ENCODE measurements at regions not wholly inside any gene's neighbourhood (a gene's known extent, or its start where the extent isn't known, plus 50 kb on each side); places are given as distances from the start of the nearest gene placed in this dataset.
A peak's percentile ranks its signal among the peaks of the same experiment; 100 is the strongest.

GRCh38 chr5:68352166-68352565, 136.6 kb downstream of the PIK3R1 start:
- peaks cover 7% of the 10 kb centered on the region for H3K9me3 Mint-ChIP-seq
- DNase-seq, result no peak
- no peaks in the 10 kb centered on the region for H3K4me1 Mint-ChIP-seq (ENCODE audit: low read depth)
- H3K27me3 Mint-ChIP-seq, result no peaks in the 10 kb centered on the region
- H3K27ac Mint-ChIP-seq, result no peak overlapping the region
- H3K4me3 Mint-ChIP-seq, result no peak overlapping the region
- no peaks in the 10 kb centered on the region for H3K36me3 Mint-ChIP-seq (ENCODE audit: low read depth)

- no peaks in the 10 kb centered on the region for H3K9me3 Mint-ChIP-seq
- no peaks in the 10 kb centered on the region for H3K4me1 Mint-ChIP-seq (ENCODE audit: low read depth)
- H3K36me3 Mint-ChIP-seq (ENCODE audit: low read depth), result no peaks in the 10 kb centered on the region
- H3K27me3 Mint-ChIP-seq, result no peaks in the 10 kb centered on the region
- DNase-seq, result no peak
- no peak overlapping the region for H3K4me3 Mint-ChIP-seq
- H3K27ac Mint-ChIP-seq, result no peak overlapping the region
These were observed 138.0 kb downstream of the PIK3R1 start for GRCh38 chr5:68353605-68354004.

DNA sequence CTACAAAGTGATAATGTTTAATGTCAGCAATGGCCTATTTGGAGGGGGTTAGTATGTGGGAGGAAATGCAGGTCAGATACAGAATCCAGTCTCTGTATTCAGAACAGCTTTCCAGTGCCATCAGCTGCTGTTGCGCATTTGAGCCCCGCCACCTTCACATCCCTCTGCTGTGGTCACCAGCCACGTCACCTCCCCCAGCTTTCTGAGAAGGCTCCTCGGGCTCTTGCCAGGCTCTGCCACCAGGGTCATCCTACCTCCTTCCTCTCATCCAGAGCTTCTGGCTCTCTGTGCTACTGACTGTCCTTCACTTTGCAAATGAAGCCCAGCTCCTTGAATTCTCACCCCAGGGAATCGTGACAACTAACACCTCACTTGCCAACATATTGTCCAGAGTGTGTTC, 138.8 kb downstream of the PIK3R1 start:
- H3K27me3 Mint-ChIP-seq, result no peaks in the 10 kb centered on the region
- no peak overlapping the region for H3K4me3 Mint-ChIP-seq
- H3K4me1 Mint-ChIP-seq (ENCODE audit: low read depth), result no peaks in the 10 kb centered on the region
- DNase-seq, result no peak
- no peak overlapping the region for H3K27ac Mint-ChIP-seq
- no peaks in the 10 kb centered on the region for H3K9me3 Mint-ChIP-seq
- H3K36me3 Mint-ChIP-seq (ENCODE audit: low read depth), result no peaks in the 10 kb centered on the region

- peaks cover 3% of the 10 kb centered on the region for H3K4me1 Mint-ChIP-seq (ENCODE audit: low read depth)
- H3K36me3 Mint-ChIP-seq (ENCODE audit: low read depth), result no peaks in the 10 kb centered on the region
- no peak overlapping the region for H3K27ac Mint-ChIP-seq
- H3K4me3 Mint-ChIP-seq, result no peak overlapping the region
- no peak for DNase-seq
- no peaks in the 10 kb centered on the region for H3K27me3 Mint-ChIP-seq
- no peaks in the 10 kb centered on the region for H3K9me3 Mint-ChIP-seq
These were observed 140.7 kb downstream of the PIK3R1 start for GRCh38 chr5:68356216-68356615.

GRCh38 chr5:68356623-68357022, 141.1 kb downstream of the PIK3R1 start:
- Mint-ChIP-seq H3K27me3 (no peaks in the 10 kb centered on the region), H3K27ac (no peak overlapping the region), H3K4me1 (ENCODE audit: low read depth) (peaks cover 3% of the 10 kb centered on the region), H3K9me3 (no peaks in the 10 kb centered on the region), H3K4me3 (no peak overlapping the region), H3K36me3 (ENCODE audit: low read depth) (no peaks in the 10 kb centered on the region)
- DNase-seq, result no peak

- no peaks in the 10 kb centered on the region for H3K27me3 Mint-ChIP-seq
- no peaks in the 10 kb centered on the region for H3K9me3 Mint-ChIP-seq
- H3K4me1 Mint-ChIP-seq (ENCODE audit: low read depth), result peaks cover 3% of the 10 kb centered on the region
- H3K4me3 Mint-ChIP-seq, result no peak overlapping the region
- H3K36me3 Mint-ChIP-seq (ENCODE audit: low read depth), result no peaks in the 10 kb centered on the region
- H3K27ac Mint-ChIP-seq, result no peak overlapping the region
- no peak for DNase-seq
These were observed 144.1 kb downstream of the PIK3R1 start for GRCh38 chr5:68359699-68360098.

DNA sequence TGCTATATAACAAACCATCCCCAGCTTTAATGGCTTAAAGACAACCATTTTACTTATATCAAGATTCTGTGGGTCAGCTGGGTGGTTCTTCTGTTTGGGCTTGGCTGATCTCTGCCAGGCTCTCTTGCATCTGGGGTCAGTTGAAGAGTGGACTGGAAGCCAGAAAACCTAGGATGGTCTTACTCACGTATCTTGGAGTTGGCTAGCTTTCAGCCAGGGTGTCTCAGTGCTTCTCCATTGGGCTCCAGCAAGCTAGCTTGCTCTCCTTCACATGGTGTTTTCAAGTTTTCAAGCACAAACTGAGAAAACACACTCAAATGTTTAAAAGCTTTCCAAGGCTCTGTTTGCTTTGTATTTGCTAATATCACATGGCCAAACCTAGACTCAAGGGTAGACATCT, 146.8 kb downstream of the PIK3R1 start:
- Mint-ChIP-seq H3K9me3 (no peaks in the 10 kb centered on the region), H3K4me3 (no peak overlapping the region), H3K4me1 (ENCODE audit: low read depth) (peaks cover 13% of the 10 kb centered on the region), H3K27ac (no peak overlapping the region), H3K27me3 (no peaks in the 10 kb centered on the region), H3K36me3 (ENCODE audit: low read depth) (no peaks in the 10 kb centered on the region)
- DNase-seq, result no peak

GRCh38 chr5:68365889-68366288, 150.3 kb downstream of the PIK3R1 start:
- H3K4me3 Mint-ChIP-seq, result no peak overlapping the region
- peaks cover 39% of the 10 kb centered on the region for H3K4me1 Mint-ChIP-seq (ENCODE audit: low read depth)
- H3K36me3 Mint-ChIP-seq (ENCODE audit: low read depth), result no peaks in the 10 kb centered on the region
- no peak for DNase-seq
- H3K27ac Mint-ChIP-seq, result no peak overlapping the region
- no peaks in the 10 kb centered on the region for H3K27me3 Mint-ChIP-seq
- H3K9me3 Mint-ChIP-seq, result no peaks in the 10 kb centered on the region

DNA sequence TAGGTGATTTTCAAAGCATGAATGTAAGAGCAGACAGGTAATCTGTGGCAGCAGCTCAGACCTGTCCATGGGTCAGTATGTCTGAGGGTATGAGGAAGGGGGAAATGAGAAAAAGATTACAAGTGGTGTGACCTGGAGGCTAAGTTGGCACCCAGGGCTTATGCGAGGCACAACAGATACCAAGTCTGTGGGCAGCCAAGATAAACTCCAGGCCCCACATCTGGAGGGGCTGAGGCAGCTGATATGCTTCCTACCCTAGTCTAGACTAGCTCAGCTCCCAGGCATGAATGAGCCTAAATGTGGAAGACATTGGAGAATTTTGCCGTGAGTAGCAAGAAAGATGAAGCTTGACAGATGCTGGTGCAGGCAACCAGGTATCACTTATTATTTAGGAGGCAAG, 151.7 kb downstream of the PIK3R1 start:
- no peak overlapping the region for H3K4me3 Mint-ChIP-seq
- H3K27me3 Mint-ChIP-seq, result no peaks in the 10 kb centered on the region
- no peak for DNase-seq
- no peaks in the 10 kb centered on the region for H3K36me3 Mint-ChIP-seq (ENCODE audit: low read depth)
- H3K4me1 Mint-ChIP-seq (ENCODE audit: low read depth), result peaks cover 42% of the 10 kb centered on the region
- H3K27ac Mint-ChIP-seq, result no peak overlapping the region
- no peaks in the 10 kb centered on the region for H3K9me3 Mint-ChIP-seq

- H3K9me3 Mint-ChIP-seq, result no peaks in the 10 kb centered on the region
- H3K27me3 Mint-ChIP-seq, result no peaks in the 10 kb centered on the region
- H3K27ac Mint-ChIP-seq, result no peak overlapping the region
- H3K4me3 Mint-ChIP-seq, result no peak overlapping the region
- H3K4me1 Mint-ChIP-seq (ENCODE audit: low read depth), result peaks cover 42% of the 10 kb centered on the region
- no peak for DNase-seq
- H3K36me3 Mint-ChIP-seq (ENCODE audit: low read depth), result no peaks in the 10 kb centered on the region
These were observed 152.2 kb downstream of the PIK3R1 start for GRCh38 chr5:68367717-68368116.

DNA sequence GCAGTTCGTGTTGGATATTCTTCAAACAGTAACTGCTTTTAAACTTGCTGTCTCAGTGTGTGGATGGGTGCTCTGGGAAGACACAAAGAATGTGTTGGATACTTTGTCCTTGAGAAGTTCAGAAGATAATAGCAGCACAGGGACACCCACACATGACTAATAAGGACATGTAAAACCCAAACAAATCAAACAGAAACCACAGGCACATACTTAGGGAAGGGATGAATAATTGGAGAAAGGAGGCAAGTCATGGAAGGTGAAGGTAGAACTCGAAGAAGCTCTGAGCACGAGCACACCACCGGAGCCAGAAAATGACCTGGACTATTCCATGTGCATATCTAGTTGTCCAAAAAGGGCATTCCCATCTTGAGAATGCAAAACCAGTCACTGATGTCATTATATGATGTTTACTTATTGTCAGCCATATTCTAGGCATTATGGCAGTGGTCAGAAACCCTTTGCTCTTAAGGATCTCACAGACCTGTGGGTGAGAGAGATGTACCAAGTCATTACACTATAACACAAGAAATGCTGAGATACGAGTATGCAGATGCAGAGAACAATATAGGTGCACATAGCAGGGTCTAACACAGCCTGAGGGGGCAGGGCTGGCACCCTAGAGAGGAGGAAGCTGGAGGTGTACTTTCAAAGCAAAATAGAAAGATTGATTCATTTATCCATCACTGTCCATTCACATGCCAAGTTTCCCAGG, 152.9 kb downstream of the PIK3R1 start:
- H3K4me3 Mint-ChIP-seq, result peak overlapping the region; percentile 26
- H3K4me1 Mint-ChIP-seq (ENCODE audit: low read depth), result peaks cover 42% of the 10 kb centered on the region
- H3K27ac Mint-ChIP-seq, result peak overlapping the region; percentile 66
- no peaks in the 10 kb centered on the region for H3K27me3 Mint-ChIP-seq
- no peaks in the 10 kb centered on the region for H3K9me3 Mint-ChIP-seq
- DNase-seq, result no peak
- H3K36me3 Mint-ChIP-seq (ENCODE audit: low read depth), result no peaks in the 10 kb centered on the region

DNA sequence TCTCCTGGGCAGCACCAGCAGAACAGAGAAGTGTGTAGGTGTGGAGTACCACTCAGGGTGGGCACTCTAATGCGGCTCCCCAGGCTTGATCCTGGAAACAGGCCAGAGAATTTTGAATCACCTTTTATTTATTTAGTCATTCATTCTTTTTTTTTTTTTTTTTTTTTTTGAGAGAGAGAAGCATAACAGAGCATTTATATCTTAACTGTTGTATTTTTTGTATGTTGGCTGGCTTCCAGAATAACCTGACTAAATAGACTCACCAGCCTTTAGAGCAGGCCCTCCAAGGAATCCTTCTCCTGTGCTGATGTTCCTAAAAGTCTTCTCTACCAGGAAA, 153.4 kb downstream of the PIK3R1 start:
- Mint-ChIP-seq H3K4me3 (peak overlapping the region; percentile 26), H3K36me3 (ENCODE audit: low read depth) (no peaks in the 10 kb centered on the region), H3K4me1 (ENCODE audit: low read depth) (peaks cover 42% of the 10 kb centered on the region), H3K27me3 (no peaks in the 10 kb centered on the region), H3K9me3 (no peaks in the 10 kb centered on the region), H3K27ac (peak overlapping the region; percentile 66)
- DNase-seq, result no peak

DNA sequence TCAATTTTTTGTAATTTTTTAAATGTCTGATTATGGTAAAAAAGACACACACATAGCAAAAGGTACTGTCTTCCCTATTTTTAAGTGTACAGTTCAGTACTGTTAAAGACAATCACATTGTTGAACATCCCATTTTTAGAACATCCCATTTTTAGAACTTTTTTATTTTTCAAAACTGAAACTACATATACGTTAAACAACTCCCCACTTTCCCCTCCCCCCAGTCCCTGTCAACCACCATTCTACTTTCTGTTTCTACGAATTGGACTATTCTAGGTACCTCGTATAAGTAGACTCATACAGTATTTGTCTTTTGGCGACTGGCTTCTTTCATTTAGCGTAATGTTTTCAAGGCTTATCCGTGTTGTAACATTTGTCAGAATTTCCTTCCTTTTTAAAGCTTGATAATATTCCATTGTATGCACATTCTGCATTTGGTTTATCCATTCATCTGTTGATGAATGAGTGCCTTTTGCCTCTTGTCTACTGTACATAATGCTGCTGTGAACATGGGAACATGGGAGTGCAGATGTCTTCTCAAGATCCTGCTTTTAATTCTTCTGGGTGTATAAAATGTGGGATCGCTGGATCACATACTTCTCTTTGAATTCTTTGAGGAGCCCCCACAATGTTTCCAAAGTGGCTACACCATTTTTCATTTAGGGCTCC, 154.0 kb downstream of the PIK3R1 start:
- H3K27ac Mint-ChIP-seq, result peak overlapping the region; percentile 46
- no peaks in the 10 kb centered on the region for H3K9me3 Mint-ChIP-seq
- H3K4me3 Mint-ChIP-seq, result peak overlapping the region; percentile 46
- DNase-seq, result no peak
- no peaks in the 10 kb centered on the region for H3K36me3 Mint-ChIP-seq (ENCODE audit: low read depth)
- H3K27me3 Mint-ChIP-seq, result no peaks in the 10 kb centered on the region
- peaks cover 42% of the 10 kb centered on the region for H3K4me1 Mint-ChIP-seq (ENCODE audit: low read depth)

DNA sequence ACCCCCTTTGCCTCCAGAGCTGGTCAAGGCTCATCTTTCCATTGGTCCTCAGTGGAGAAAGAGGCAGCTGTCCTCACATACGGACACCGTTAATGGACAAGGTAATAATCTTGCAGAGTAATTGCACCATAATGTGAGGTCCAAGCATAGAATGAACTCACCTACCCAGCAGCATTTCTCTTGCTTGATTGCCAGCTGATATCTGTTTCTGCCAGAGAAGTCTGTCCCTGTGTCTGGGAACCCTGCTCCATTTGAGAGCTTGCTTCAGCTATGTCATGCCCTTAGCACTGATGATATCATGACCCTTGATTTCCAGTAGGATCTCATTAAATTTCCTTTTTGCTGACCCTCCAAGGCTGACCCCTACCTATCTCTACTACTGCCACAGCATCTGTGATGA, 154.6 kb downstream of the PIK3R1 start:
- Mint-ChIP-seq H3K27me3 (no peaks in the 10 kb centered on the region), H3K9me3 (no peaks in the 10 kb centered on the region), H3K4me1 (ENCODE audit: low read depth) (peaks cover 42% of the 10 kb centered on the region), H3K4me3 (no peak overlapping the region), H3K36me3 (ENCODE audit: low read depth) (no peaks in the 10 kb centered on the region), H3K27ac (peak overlapping the region; percentile 28)
- no peak for DNase-seq

DNA sequence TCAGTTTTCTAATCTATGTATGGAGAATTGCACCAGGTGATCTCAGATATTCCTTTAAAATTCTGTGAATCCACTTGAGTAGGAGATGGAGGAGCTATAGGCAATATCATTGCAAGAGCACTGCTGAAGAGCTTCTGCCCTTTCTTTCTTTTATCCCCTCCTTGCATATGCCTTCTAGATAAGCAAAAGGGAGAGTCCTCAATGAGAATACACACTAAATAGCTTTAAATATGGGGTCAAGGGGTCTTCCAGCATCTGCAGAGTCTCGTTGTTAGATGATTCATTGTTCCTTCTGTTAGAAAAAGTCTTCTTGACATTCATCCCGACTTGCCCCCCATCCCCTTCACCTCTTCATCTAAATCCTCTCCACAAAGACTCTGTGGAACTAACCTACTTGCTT, 156.1 kb downstream of the PIK3R1 start:
- Mint-ChIP-seq H3K27me3 (no peaks in the 10 kb centered on the region), H3K4me1 (ENCODE audit: low read depth) (peaks cover 32% of the 10 kb centered on the region), H3K4me3 (no peak overlapping the region), H3K9me3 (no peaks in the 10 kb centered on the region), H3K27ac (no peak overlapping the region), H3K36me3 (ENCODE audit: low read depth) (no peaks in the 10 kb centered on the region)
- DNase-seq, result no peak
